GM12878 (cell line): ENCODE measurements at regions not wholly inside any gene's neighbourhood (a gene's known extent, or its start where the extent isn't known, plus 50 kb on each side); places are given as distances from the start of the nearest gene placed in this dataset.

Experiments
- ATAC-seq: fragments of 200-7000 bp; cut with Tn5 transposase; 3 replicates; pipeline ENCODE4 v1.9.1; 2020; ENCODE audit warnings: mild to moderate bottlenecking, moderate library complexity
- BruUV-seq: library from RNA; stranded (reverse); fragments of 400-500 nt; replicated peaks from 2 replicates; lab custom pipeline; 2021; lab: Mats Ljungman, UMichigan
- CTCF ChIA-PET: fragments of 300-600 bp; sonication (Branson Sonifier 250); formaldehyde crosslinking; extraction: SDS; loops from one replicate; lab custom pipeline; 2021; ENCODE audit warnings: inconsistent platforms; lab: Yijun Ruan, JAX
- POLR2A ChIA-PET: fragments of 350-600 bp; formaldehyde crosslinking; extraction: SDS; loops from one replicate; lab custom pipeline; 2021; ENCODE audit warnings: inconsistent platforms; lab: Charles Lee
- RAD21 ChIA-PET: fragments of 300-600 bp; sonication (Branson Sonifier 250); formaldehyde crosslinking; loops from one replicate; lab custom pipeline; 2023; ENCODE audit warnings: antibody characterized with exemption; ENCODE audit not compliant: unreplicated experiment; lab: Charles Lee
- SMC1A ChIA-PET: fragments of 300-600 bp; sonication (Branson Sonifier 250); formaldehyde crosslinking; loops from one replicate; lab custom pipeline; 2023; ENCODE audit not compliant: unreplicated experiment, uncharacterized antibody; lab: Charles Lee
- DNase-seq: peaks from one replicate; pipeline ENCODE4 v3.0.0-alpha.2; 2011; ENCODE audit warnings: low read depth, low spot score
- FAIRE-seq: peaks from 3 replicates; lab custom pipeline; 2011; peaks lifted over from hg19 to GRCh38; lab: Jason Lieb, UNC
- H2AFZ ChIP-seq: 2 replicates; pipeline ENCODE4 v1.6.0; 2011; ENCODE audit warnings: low read depth, low read length, control low read depth; ENCODE audit not compliant: control insufficient read depth
- H3K27ac ChIP-seq: 2 replicates; pipeline ENCODE4 v1.5.1; 2011; ENCODE audit warnings: control low read depth; ENCODE audit not compliant: control insufficient read depth, insufficient read depth
- H3K27me3 ChIP-seq, 2 experiments: replicated peaks in 1 of 2; 2 replicates each; pipeline versions ENCODE4 v1.6.0 to v1.6.1; 2011; ENCODE audit warnings: low read length in 1 of 2; ENCODE audit not compliant: control insufficient read depth in 2 of 2, insufficient read depth in 2 of 2
- H3K36me3 ChIP-seq, 2 experiments: 2 replicates each; pipeline ENCODE4 v1.5.1; 2011; ENCODE audit warnings: low read length in 1 of 2; ENCODE audit not compliant: control insufficient read depth in 2 of 2, insufficient read depth in 2 of 2
- H3K4me1 ChIP-seq: 2 replicates; pipeline ENCODE4 v1.6.1; 2011; ENCODE audit warnings: mild to moderate bottlenecking, low read length, moderate library complexity, mixed read lengths; ENCODE audit not compliant: control insufficient read depth, insufficient read depth
- H3K4me2 ChIP-seq: 2 replicates; pipeline ENCODE4 v1.6.0; 2011; ENCODE audit warnings: control low read depth; ENCODE audit not compliant: control insufficient read depth, insufficient read depth
- H3K4me3 ChIP-seq: fragments of 200-600 bp; sonication (generic); 2 replicates; pipeline ENCODE4 v1.5.1; 2016
- H3K79me2 ChIP-seq: 2 replicates; pipeline ENCODE4 v1.6.0; 2011; ENCODE audit warnings: low read length; ENCODE audit not compliant: control insufficient read depth, insufficient read depth
- H3K9ac ChIP-seq: 2 replicates; pipeline ENCODE4 v1.8.0; 2011; ENCODE audit warnings: low read length, control low read depth, mixed read lengths; ENCODE audit not compliant: control insufficient read depth, insufficient read depth
- H3K9me3 ChIP-seq: replicated peaks from 3 replicates; pipeline ENCODE4 v1.5.1; 2011; ENCODE audit warnings: mild to moderate bottlenecking, low read length; ENCODE audit not compliant: control insufficient read depth, insufficient read depth
- H4K20me1 ChIP-seq: 2 replicates; pipeline ENCODE4 v1.6.0; 2011; ENCODE audit not compliant: control insufficient read depth, insufficient read depth
- BRCA1 ChIP-seq: IDR thresholded peaks from 2 replicates; pipeline ENCODE4 v1.6.1; 2011; ENCODE audit warnings: low read depth, low read length, improper control_type of control experiment
- IRF3 ChIP-seq: fragments of 450-650 bp; IDR thresholded peaks from 2 replicates; pipeline ENCODE4 v1.6.1; 2014; ENCODE audit warnings: mild to moderate bottlenecking
- JUNB ChIP-seq: IDR thresholded peaks from 2 replicates; pipeline ENCODE4 v1.6.1; 2016; ENCODE audit warnings: antibody characterized with exemption, mild to moderate bottlenecking
- NBN ChIP-seq: fragments of 450-650 bp; IDR thresholded peaks from 2 replicates; pipeline ENCODE4 v1.6.1; 2016
- NFYB ChIP-seq: IDR thresholded peaks from 2 replicates; pipeline ENCODE4 v1.6.1; 2011; ENCODE audit warnings: low read depth, mild to moderate bottlenecking, low read length, improper control_type of control experiment, moderate library complexity; ENCODE audit not compliant: insufficient read depth
- SREBF2 ChIP-seq: IDR thresholded peaks from 2 replicates; pipeline ENCODE4 v1.6.1; 2012; ENCODE audit warnings: mild to moderate bottlenecking, low read length
- TCF12 ChIP-seq: IDR thresholded peaks from 2 replicates; pipeline ENCODE4 v1.6.1; 2011; ENCODE audit warnings: low read depth, mild to moderate bottlenecking, low read length
- ZBTB11 ChIP-seq: fragments of 450-650 bp; formaldehyde crosslinking; IDR thresholded peaks from 2 replicates; pipeline ENCODE4 v1.5.0; 2022; ENCODE audit warnings: mild to moderate bottlenecking, missing genetic modification characterization
- ZBTB4 ChIP-seq: fragments of 450-650 bp; formaldehyde crosslinking; IDR thresholded peaks from 2 replicates; pipeline ENCODE4 v1.4.0; 2022; ENCODE audit warnings: mild to moderate bottlenecking, moderate library complexity
- in situ Hi-C: fragments of 300-500 bp; cut with MboI; formaldehyde crosslinking; loops from 9 replicates; pipeline ENCODE4 v1.14.3; 2018; ENCODE audit warnings: mixed read lengths
- intact Hi-C: fragments of 100-400 bp; cut with micrococcal nuclease; formaldehyde crosslinking; loops from one replicate; pipeline ENCODE4 v1.14.2; 2022; ENCODE audit not compliant: unreplicated experiment

- Histone ChIP-seq H3K27me3 (no peaks in the 10 kb centered on the region), H3K4me1 (no peaks in the 10 kb centered on the region), H3K9me3 (no peaks in the 10 kb centered on the region), H3K4me3 (no peak overlapping the region), H3K27ac (no peak overlapping the region), H3K36me3 (no peaks in the 10 kb centered on the region), H2AFZ (no peak overlapping the region), H3K9ac (no peak overlapping the region), H3K4me2 (no peak overlapping the region), H3K79me2 (no peaks in the 10 kb centered on the region), H4K20me1 (no peaks in the 10 kb centered on the region)
- no TSS peak for BruUV-seq
- no peak for ATAC-seq
- FAIRE-seq = no peak
- intact Hi-C loops (no loop called here), in situ Hi-C loops (no loop called here)
- no peak for TF ChIP-seq NBN
- TF ChIP-seq BRCA1 = no peak
- no peak for TF ChIP-seq NFYB
- no peak for TF ChIP-seq JUNB
- TF ChIP-seq ZBTB11 (CRISPR knock-in tag) = no peak
- no peak for TF ChIP-seq IRF3
- TF ChIP-seq SREBF2 = no peak
- no peak for TF ChIP-seq ZBTB4 (CRISPR knock-in tag)
- no peak for TF ChIP-seq TCF12
- RAD21 ChIA-PET = no interaction called here
- POLR2A ChIA-PET = no interaction called here
- CTCF ChIA-PET = interaction anchor here (0.9 kb wide), 1 partner anchor 9 kb away, joined by 3 read pairs; no protein-coding TSS in a partner anchor
- no peak for DNase-seq
- SMC1A ChIA-PET = no interaction called here
Measured at GRCh38 chr5:121171361-121171760, 680.3 kb upstream of the FTMT start.
